Smooth muscle cell (in vitro differentiated cells): ENCODE measurements at regions not wholly inside any gene's neighbourhood (a gene's known extent, or its start where the extent isn't known, plus 50 kb on each side); places are given as distances from the start of the nearest gene placed in this dataset.

ENCODE experiments used
- DNase-seq: peaks from one replicate; lab custom pipeline; 2025; ENCODE audit not compliant: unreplicated experiment; lab: John Stamatoyannopoulos, UW
- H2AFZ ChIP-seq: fragments of 200-600 bp; sonication (generic); 2 replicates; pipeline ENCODE4 v1.6.0; 2016; ENCODE audit warnings: antibody characterized with exemption, low read depth, mild to moderate bottlenecking
- H3F3A ChIP-seq: fragments of 200-600 bp; sonication (generic); 2 replicates; pipeline ENCODE4 v1.6.0; 2017; ENCODE audit warnings: antibody characterized with exemption, low read depth
- H3K27ac ChIP-seq: fragments of 200-600 bp; sonication (generic); 2 replicates; pipeline ENCODE4 v1.5.1; 2016; ENCODE audit warnings: low read depth, mild to moderate bottlenecking
- H3K27me3 ChIP-seq: fragments of 200-600 bp; sonication (generic); 2 replicates; pipeline ENCODE4 v1.6.1; 2016; ENCODE audit warnings: low read depth, mild to moderate bottlenecking
- H3K36me3 ChIP-seq: fragments of 200-600 bp; sonication (generic); 2 replicates; pipeline ENCODE4 v1.5.1; 2016; ENCODE audit warnings: low read depth
- H3K4me1 ChIP-seq: fragments of 200-600 bp; sonication (generic); 2 replicates; pipeline ENCODE4 v1.5.1; 2016; ENCODE audit warnings: low read depth
- H3K4me2 ChIP-seq: fragments of 200-600 bp; sonication (generic); 2 replicates; pipeline ENCODE4 v1.6.0; 2016; ENCODE audit warnings: mild to moderate bottlenecking
- H3K4me3 ChIP-seq: fragments of 200-600 bp; sonication (generic); 2 replicates; pipeline ENCODE4 v1.5.1; 2016; ENCODE audit warnings: mild to moderate bottlenecking
- H3K79me2 ChIP-seq: fragments of 200-600 bp; sonication (generic); 2 replicates; pipeline ENCODE4 v1.6.0; 2016; ENCODE audit warnings: low read depth, mild to moderate bottlenecking
- H3K9ac ChIP-seq: fragments of 200-600 bp; sonication (generic); 2 replicates; pipeline ENCODE4 v1.6.0; 2016; ENCODE audit warnings: low read depth
- H3K9me3 ChIP-seq: fragments of 200-600 bp; sonication (generic); replicated peaks from 2 replicates; pipeline ENCODE4 v1.5.1; 2016; ENCODE audit warnings: low read depth
- H4K20me1 ChIP-seq: fragments of 200-600 bp; sonication (generic); 2 replicates; pipeline ENCODE4 v1.6.0; 2016; ENCODE audit warnings: low read depth
- CTCF ChIP-seq: fragments of 200-600 bp; sonication (generic); IDR thresholded peaks from 2 replicates; pipeline ENCODE4 v1.5.1; 2017; ENCODE audit warnings: borderline replicate concordance, mild to moderate bottlenecking, antibody characterized with exemption; ENCODE audit not compliant: insufficient read depth, poor library complexity, severe bottlenecking
- WGBS: methylation state at CpG from one replicate; pipeline ENCODE4 v1.1.7; 2016; ENCODE audit warnings: low lambda C conversion rate; 5-methylcytosine and 5-hydroxymethylcytosine counted together

- Histone ChIP-seq H4K20me1 (no peaks in the 10 kb centered on the region), H3K9me3 (no peaks in the 10 kb centered on the region), H3K9ac (no peak overlapping the region), H3K4me2 (no peak overlapping the region), H3K79me2 (no peaks in the 10 kb centered on the region), H2AFZ (no peak overlapping the region), H3K27me3 (no peaks in the 10 kb centered on the region), H3K36me3 (no peaks in the 10 kb centered on the region), H3F3A (no peaks in the 10 kb centered on the region), H3K27ac (no peak overlapping the region), H3K4me3 (no peak overlapping the region), H3K4me1 (no peaks in the 10 kb centered on the region)
- no peak for TF ChIP-seq CTCF
- DNase-seq, result no peak
Observed at GRCh38 chr3:159091936-159092335, 290.1 kb downstream of the MFSD1 start.

- H4K20me1 ChIP-seq, result no peaks in the 10 kb centered on the region
- no peaks in the 10 kb centered on the region for H3K27me3 ChIP-seq
- H3K9ac ChIP-seq, result no peak overlapping the region
- H3K9me3 ChIP-seq, result no peaks in the 10 kb centered on the region
- H2AFZ ChIP-seq, result no peak overlapping the region
- no peak for TF ChIP-seq CTCF
- H3K4me2 ChIP-seq, result no peak overlapping the region
- H3K4me3 ChIP-seq, result no peak overlapping the region
- H3K79me2 ChIP-seq, result no peaks in the 10 kb centered on the region
- no peaks in the 10 kb centered on the region for H3K4me1 ChIP-seq
- no peak for DNase-seq
- WGBS, result 90% methylated on average over 1 of the region's 1 CpG
- H3F3A ChIP-seq, result no peaks in the 10 kb centered on the region
- no peak overlapping the region for H3K27ac ChIP-seq
- no peaks in the 10 kb centered on the region for H3K36me3 ChIP-seq
Observed at GRCh38 chr3:159102001-159102400, 300.1 kb downstream of the MFSD1 start.

GRCh38 chr3:159112724-159113123, 310.9 kb downstream of the MFSD1 start:
- H3K4me3 ChIP-seq, result no peak overlapping the region
- H3K36me3 ChIP-seq, result no peaks in the 10 kb centered on the region
- TF ChIP-seq CTCF, result no peak
- no peaks in the 10 kb centered on the region for H4K20me1 ChIP-seq
- DNase-seq, result no peak
- no peaks in the 10 kb centered on the region for H3F3A ChIP-seq
- H3K9ac ChIP-seq, result no peak overlapping the region
- no peak overlapping the region for H2AFZ ChIP-seq
- H3K9me3 ChIP-seq, result no peaks in the 10 kb centered on the region
- H3K27ac ChIP-seq, result no peak overlapping the region
- H3K27me3 ChIP-seq, result no peaks in the 10 kb centered on the region
- H3K4me1 ChIP-seq, result no peaks in the 10 kb centered on the region
- no peak overlapping the region for H3K4me2 ChIP-seq
- no peaks in the 10 kb centered on the region for H3K79me2 ChIP-seq

- DNase-seq, result no peak
- H3K9ac ChIP-seq, result no peak overlapping the region
- no peak for TF ChIP-seq CTCF
- H4K20me1 ChIP-seq, result no peaks in the 10 kb centered on the region
- no peaks in the 10 kb centered on the region for H3K4me1 ChIP-seq
- H3F3A ChIP-seq, result no peaks in the 10 kb centered on the region
- no peak overlapping the region for H2AFZ ChIP-seq
- no peak overlapping the region for H3K4me3 ChIP-seq
- no peaks in the 10 kb centered on the region for H3K9me3 ChIP-seq
- H3K27me3 ChIP-seq, result no peaks in the 10 kb centered on the region
- H3K36me3 ChIP-seq, result no peaks in the 10 kb centered on the region
- no peak overlapping the region for H3K4me2 ChIP-seq
- H3K27ac ChIP-seq, result no peak overlapping the region
- WGBS, result 89% methylated on average over 6 of the region's 6 CpGs
- H3K79me2 ChIP-seq, result no peaks in the 10 kb centered on the region
Observed at GRCh38 chr3:159113221-159113875, 311.5 kb downstream of the MFSD1 start.
